ENCODE measurements at regions not wholly inside any gene's neighbourhood (a gene's known extent, or its start where the extent isn't known, plus 50 kb on each side); places are given as distances from the start of the nearest gene placed in this dataset.
"Not testable (repeated sequence)": the region's sequence is repeated elsewhere in the genome, so short reads cannot be mapped to it uniquely, and the experiment has no call there.

DNA sequence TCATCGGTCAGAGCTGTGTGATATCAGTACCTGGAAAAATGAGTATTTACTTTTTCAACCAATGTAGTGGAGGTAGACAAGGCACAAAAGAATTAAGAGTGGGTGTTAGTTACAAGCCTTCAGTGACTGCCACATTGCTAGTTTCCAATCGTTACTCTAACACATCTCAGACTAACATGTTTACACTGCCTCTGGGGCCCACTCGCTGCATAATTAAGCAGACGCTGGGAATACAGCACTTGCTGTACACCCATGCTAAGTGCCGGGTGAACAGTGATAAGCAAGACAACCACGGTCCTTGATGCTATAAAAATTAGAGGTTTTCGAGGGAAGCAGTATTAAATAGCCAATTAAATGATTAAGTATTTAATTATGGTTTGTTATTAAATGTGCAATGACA is 1147.6 kb downstream of the AACS start:
- DNase-seq, result no peak

DNA sequence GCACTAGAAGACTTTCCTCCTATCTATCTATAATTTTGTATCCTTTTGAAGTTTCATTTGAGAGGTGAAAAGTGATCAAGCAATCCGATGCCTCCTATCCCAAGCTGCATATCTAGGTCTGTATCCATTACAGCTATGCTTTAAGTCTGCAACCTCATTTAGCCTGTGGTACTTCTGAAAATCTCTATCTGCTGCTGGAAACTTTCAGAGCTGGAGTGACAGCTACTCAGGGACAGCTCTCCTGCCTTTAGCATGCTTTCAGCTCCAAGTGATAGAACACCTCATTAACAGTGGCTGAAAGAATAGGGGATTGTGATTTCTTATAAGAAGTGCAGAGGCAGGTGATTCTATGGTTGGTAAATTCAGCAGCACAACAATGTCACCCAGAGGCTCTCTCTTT is 1153.5 kb downstream of the AACS start:
- DNase-seq, result no peak

DNA sequence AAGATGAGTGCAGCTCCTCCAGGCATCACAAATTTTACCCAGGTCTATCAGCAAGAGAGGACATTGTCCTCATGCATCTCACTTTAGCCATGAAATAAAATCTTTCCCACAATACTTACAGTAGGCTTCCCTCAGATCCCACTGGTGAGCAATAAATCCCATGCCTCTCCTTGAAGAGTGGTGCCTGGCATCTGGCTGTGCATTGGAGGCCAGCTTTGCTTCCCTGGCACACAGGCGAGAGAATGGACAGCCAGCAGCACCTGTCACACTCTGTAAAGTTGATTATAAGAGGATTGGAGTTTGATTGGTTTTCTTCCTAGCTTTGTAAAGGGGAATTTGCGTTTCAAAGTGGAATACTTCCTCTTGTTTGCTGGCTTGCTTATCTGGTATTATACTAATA is 1153.9 kb downstream of the AACS start:
- DNase-seq, result no peak

DNA sequence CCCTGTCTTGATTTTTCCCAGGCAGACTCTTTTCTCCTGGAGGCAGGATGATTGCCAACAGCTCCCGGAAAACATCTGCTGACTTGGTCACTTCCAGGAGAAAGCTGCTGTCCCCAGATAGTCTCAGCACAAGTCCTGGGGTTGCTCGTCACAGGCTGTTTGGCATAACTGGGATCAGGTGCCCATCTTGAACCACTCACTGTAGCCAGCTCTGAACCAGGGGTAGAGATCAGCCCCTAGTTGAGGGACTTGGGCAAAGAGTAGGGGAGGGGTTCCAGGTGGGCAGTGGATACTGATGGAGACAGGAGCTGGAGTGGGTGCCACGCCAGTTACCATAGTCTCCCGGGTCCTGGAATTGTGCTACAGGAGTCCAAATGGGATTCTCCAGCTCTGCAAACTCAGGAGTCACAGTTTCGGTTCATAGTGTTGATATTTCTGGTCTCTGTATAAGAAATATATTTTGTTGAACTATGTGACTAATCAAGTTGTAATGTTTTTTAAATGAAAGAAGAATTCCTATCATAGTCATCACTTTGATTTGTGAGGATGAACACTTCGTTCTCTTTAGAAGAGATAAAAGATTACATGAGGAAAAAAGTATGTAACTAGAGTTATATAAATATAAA is 1154.5 kb downstream of the AACS start:
- DNase-seq, result no peak

DNA sequence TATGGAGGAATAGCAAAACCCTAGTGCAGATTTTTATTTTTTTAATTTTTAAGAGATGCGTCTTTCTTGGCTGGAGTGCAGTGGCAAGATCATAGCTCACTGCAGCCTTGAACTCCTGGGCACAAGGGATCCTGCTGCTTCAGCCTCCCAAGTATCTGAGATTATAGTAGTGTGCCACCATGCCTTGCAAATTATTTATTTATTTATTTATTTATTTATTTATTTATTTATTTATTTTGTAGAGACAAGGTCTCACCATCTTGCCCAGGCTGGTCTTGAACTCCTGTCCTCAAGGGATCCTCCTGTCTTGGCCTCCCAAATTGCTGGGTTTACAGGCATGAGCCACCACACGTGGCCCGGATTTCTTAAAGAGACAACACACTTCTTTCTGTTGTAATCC is 1158.8 kb downstream of the AACS start:
- no peak for DNase-seq

DNA sequence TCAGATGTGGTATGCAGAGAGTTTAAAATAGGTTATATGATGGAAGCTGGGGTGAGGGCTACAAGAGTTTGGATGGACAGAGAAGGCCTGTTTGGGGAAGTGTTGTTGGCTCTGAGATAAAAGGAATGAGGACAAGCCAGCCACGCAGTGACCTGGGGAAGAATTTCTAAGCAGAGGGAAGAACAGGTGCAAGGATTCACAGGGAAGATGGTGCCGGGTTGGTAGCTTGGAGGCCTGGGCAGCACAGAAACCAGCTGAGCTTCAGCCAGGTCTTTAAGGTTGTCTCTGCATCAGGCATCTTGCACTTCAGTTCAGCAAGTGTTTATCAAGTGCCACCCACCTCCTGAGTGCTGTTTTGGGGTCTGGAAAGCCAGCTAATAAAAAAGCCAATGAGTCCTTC is 1163.7 kb downstream of the AACS start:
- DNase-seq, result no peak

DNA sequence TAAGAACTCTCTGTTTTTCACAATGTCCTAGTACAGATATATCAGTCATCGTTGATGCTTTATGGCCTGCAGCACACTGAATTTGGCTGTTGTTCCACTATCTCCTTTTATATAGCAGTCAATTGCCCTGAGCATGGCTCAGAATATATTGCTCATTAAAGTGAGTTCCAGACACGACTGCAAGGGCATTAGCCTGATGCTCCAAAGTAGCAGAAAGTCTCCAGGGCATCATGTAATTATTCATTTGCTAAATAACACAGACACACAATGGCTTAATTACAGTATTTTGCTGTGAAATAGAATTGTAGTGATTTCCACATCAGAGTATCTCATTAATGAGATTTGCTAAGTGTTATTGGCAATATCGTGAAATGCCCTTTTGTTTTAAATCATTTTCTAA is 1167.5 kb downstream of the AACS start:
- DNase-seq, result no peak

DNA sequence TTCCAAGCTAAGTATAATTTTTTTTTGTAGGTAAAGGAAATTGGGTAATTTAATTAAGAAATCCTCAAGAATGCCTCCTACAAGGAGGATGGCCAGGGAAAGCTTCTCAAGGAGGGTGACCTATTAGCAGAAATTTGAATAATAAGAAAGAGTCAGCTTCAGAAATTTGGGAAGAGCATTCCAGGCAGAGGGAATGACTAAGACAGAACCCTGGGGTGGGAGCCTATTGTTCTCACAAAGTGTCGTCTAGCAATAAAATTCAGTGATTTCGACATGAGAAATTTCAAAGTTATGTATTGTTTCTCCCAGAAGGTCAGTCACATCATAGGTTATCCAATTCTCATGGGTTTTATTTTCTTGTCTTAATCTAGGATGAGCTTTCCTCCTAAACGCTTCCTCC is 1168.4 kb downstream of the AACS start:
- no peak for DNase-seq

DNA sequence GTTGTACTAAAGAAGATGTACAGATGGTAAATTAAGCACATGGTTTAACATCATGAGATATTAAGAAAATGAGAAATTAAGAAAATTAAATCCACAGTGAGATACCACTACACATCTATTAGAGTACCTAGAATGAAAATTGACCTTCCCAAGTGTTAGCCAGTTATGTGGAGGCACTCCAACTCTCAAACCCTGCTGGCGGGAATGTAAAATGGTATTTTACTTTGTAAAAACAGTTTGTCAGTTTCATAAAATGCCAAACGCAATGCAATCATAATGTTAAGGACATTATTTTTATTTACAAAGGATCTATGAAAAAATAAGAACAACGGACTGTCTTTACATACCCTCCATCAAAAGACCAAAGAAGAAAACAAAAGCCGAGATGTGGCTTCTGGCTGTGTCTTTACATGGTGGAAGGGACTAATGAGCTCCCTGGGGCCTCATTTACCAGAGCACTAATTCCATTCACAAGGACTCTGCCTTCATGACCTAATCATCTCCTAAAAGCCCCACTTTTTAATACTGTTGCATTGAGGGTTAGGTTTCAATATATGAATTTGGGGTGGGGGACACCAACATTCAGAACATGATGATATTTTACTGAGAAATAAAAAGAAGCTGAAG is 1178.7 kb downstream of the AACS start:
- DNase-seq, result no peak

DNA sequence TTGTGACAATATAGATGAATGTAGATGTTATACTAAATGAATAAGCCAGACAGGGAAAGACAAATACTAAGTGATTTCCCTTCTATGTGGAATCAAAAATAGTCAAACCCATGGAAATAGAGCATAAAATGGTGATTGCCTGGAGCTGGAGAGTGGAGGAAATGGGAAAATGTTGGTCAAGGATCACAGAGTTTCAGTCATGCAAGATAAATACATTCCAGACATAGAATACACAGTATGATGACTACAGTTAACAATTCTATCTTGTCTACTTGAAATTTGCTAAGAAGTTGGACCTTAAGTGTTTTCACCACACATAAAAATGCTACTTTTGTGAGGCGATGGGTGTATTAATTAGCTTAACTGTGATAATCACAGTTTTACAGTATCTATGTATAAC is 1182.7 kb downstream of the AACS start:
- DNase-seq, result no peak

DNA sequence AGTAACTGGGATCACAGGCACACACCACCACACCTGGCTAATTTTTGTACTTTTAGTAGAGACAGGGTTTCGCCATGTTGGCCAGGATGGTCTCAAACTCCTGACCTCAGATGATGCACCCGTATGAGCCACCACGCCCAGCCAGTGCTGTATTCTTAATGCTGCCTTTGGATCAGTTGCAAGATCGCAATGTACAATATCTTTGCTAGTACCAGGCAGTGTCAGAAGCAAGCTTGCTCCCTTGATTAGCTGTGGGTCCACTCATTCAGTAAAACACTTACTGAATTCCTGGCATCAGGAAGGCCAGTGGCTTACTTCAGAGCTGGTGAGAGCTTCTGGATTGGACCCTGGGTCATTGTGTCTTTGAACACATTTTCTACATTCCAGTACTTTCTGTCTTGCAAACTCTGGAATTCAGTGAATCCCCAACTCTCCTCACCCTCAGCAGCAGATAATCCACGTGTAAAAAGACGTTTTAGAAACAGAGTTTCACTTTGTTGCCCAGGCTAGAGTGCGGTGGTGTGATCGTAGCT is 1183.7 kb downstream of the AACS start:
- no peak for DNase-seq

DNA sequence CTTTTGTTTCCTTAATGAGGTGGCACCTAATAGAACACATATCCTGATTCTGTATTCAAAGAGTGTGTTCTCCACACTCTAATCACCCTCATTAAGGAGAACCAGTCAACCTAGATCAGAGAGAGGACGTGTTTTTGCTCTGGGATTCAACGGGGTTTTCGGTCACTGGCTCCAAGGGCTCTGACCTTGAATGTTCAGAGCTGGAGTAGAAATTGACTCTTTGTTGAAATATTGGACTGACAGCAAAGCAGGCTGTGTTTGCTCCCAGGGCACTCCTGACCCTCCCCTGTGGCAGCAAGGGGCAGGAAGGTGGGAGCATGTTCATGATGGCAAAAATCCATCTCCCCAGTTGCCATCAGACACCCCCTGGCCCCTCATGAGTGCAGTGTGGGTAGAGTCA is 1193.0 kb downstream of the AACS start:
- no peak for DNase-seq

DNA sequence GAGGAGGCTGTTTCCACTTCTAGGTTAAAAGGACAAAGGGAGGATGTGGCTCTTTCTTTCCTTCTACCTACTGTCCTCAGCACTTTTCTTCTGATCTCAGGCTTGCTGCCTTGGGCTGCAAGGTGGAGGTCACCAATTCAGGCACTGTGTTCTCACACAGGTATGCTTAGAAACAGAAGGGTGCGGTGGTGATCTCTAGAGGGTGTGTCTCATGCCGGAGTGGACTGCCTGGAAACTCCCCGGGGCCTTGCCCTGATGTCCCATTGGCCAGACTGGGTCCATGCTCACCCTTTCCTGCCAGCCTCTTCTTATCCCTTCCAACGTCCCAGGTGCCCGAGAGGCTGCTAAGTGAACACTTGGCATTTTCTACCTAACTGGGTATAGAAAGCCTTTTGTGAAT is 1197.6 kb downstream of the AACS start:
- no peak for DNase-seq

DNA sequence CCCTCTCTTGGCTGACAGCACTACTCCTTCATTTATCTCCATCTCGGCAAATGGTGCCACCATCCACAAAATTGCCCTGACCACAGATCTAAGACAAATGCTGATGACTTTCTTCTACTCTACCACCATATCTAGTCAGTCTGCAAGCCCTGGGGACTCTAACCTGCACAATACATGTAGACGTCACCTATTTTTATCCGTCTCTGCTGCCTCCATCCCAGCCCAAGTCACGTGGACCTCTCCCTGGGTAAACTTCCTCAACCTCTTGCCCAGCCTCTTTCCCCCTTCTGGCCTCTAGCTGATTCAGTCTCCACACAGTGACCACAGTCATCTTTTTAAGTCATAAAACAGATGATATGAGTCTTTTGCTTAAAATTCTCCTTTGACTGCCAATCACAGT is 1203.0 kb downstream of the AACS start:
- DNase-seq, result no peak

DNA sequence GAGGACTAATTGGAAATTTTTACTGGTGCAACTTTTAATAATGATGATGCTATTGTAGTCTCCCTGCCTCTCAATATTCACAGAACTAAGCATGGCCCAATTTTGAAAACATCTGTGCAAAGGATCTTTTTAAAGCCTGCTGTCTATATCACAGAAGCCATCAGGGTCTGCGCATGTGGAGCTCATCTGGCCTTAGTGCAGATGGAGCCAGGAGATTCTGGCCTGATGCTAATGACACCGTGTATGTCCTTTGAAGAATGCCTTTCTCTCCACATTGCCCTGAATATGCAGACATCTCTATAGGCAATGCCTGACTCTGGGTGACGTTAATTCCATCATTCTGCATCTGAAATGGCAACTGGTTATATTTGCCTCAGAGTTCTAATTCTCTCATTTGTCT is 1205.9 kb downstream of the AACS start:
- DNase-seq, result no peak

DNA sequence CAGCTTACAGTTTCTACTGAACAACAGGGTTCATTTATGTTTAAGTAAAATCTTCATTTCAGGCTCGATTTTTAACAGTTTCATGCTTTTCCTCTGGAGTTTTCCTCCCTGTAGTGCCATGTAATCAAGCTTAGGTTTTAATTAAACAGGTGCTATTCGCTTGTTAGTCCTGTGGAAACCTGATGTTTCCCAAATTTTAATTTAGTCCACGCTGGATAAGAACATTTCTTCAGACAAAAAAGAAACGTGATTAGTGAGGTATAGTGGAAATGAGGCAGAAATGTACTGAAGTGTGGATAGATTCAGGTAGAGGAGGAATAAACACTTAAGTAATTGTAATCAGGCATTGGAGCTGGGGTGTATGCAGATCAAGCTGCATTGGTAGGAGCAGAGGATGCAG is 1217.5 kb downstream of the AACS start:
- DNase-seq, result no peak

DNA sequence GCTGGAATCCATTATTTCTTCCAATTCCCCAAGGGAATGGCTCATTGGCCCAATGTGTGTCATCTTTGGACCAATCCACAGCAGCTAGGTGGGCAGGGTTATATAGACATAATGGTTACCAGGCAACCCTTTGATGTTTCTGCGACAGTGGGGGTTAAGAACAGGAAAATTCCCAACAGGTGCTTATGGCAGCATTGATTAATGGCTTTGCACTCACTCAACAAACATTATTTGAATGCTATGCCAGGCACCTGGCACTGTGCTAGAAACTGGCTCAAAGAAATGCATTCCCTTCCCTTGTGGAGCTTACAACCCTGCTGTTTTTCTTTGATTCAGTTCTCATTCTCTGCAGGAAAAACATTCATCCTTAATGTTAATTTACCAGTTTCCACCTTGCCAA is 1221.0 kb downstream of the AACS start:
- DNase-seq, result no peak

DNA sequence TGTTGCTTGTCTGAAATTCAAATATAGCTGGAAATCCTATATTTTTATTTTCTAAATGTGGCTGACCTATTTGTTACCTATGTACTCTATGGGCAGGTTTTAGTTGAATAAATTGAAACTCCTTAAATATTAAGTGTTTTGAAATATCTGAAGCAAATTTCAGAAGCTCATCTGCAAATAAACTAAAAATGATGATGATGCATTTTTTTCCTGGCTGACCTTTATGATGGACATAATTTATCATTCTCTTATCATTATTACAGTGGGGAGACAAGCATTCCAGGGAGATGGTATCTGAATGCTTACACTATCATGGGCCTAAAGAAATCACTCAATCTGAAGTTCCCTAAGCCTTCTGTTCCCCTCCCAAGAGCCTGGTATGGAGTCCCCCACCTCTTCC is 1225.2 kb downstream of the AACS start:
- no peak for DNase-seq

DNA sequence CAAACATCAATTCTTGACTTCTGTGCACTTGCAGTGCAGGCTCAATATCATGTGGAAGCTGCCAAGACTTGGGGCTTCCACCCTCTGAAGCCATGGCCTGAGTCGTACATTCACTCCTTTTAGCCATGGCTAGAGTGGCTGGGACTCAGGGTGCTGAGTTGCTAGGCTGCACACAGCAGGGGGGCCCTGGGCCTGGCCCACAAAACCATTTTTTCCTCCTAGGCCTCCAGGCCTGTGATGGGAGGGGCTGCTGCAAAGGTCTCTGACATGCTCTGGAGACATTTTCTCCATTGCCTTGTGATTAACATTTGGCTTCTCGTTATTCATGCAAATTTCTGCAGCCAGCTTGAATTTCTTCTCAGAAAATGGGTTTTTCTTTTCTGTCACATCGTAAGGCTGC is 1226.8 kb downstream of the AACS start:
- DNase-seq, result not testable (repeated sequence)

DNA sequence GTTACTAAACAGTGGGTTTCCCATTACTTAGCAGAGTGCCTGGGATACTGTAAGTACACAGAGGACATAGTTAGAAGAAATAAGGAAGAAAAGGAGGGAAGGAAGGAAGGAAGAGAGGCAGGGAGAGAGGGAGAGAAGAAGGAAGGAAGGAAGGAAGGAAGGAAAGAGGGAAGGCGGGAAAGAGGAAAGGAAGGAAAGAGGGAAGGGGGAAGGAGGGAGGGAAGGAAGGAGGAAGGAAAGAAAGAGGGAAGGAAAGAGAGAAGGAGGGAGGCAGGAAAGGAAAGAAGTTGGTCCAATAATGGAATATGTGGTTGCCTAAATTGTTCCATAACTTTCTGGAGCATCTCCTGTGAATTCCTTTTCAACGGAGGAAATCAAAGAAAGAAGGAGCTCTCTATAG is 1230.4 kb downstream of the AACS start:
- DNase-seq, result no peak

DNA sequence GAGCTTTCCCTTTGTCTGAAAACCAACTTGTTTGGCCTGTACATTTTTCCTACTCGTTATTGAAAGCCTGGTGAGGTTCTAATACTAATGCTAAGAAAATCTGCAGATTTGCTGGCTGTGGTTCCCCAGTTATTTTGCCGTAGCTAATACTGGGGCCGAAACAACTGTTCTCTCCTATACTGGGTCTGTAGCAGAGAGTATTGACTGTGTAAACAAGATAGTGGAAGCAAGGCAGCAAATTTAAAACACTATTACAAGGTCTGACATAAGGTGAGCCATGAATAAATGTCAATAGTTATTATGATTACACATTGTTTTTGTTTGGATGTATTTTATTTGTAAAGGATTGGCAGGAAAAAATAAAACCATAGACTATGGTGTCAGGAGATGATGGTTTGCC is 1244.0 kb downstream of the AACS start:
- no peak for DNase-seq

DNA sequence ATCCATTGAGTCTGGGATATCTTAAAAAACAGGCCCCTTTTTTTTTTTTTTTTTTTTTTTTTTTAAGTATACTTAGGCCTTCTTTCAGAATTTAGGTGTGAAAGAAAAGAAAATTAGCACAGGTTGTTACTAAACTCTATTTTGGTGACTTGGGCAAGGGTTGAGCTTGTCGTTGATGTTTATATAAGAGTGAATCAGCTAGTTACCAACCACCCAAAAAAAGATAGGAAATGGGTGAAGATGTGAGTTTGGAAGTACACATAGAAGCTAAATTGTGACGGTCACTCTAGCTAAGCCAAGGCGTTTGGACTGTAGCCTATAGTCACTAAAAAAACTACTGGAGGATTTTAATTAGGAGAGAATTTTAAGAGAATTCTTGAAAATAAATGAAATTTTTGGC is 1247.2 kb downstream of the AACS start:
- no peak for DNase-seq

DNA sequence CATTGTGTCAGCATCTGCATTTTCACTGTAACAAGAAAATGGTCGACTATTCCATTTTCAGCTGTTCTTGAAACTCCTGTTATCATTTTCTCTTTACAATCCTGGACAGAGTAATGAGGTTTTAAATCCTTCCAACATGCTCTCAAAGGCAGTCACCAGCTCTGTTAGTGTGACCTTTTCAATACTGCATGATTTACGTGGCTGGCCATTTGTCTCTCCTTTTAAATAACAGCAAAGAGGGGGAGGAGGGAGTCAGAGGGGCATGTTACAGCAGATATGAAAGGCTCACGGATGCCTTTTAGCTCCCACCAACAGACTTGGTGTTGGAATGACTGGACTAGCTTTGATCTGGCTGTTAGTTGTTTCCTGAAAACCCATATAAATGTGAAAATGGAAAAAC is 1251.2 kb downstream of the AACS start:
- DNase-seq, result no peak

DNA sequence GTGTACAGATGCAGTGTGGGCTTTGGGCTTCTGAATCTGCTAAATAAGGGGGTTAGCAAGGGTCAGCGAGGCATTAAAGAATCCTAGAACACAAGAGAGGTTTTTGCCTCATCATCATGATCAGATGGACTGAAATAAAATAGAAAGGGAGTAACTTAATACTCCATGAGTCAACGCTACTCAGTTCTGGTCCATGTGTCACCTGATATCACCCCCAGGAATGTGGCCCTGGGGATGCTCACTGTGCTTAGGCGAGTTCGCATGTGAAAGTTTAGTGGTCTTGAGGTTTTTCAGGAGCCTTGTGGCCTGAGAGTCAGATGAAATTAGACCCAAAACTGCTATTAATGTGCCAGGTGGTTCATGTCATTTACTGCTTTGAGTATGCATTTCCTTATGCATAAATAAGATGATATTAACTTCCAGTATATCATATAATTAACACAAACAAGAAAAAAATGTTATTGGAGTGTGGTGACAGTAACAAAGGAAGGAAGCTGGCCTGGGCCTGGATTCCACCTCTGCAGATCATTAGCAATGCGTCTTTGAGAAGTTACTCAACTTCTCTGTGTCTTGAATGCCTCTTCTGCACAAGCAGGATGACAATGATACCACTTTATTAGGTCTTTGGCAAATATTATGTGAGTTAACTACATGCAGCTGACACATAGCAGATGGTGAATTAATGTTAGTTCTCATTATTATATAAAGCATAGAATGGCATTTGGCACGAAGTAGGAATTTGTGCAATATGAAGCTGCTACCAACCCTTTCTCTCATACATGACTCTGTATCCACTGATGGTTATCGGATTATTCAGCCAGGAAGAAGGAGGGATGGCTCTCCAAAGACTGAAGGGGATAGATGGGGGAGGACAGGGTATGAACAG is 1272.6 kb downstream of the AACS start:
- no peak for DNase-seq
